ENCODE measurements at regions not wholly inside any gene's neighbourhood (a gene's known extent, or its start where the extent isn't known, plus 50 kb on each side); places are given as distances from the start of the nearest gene placed in this dataset.

DNA sequence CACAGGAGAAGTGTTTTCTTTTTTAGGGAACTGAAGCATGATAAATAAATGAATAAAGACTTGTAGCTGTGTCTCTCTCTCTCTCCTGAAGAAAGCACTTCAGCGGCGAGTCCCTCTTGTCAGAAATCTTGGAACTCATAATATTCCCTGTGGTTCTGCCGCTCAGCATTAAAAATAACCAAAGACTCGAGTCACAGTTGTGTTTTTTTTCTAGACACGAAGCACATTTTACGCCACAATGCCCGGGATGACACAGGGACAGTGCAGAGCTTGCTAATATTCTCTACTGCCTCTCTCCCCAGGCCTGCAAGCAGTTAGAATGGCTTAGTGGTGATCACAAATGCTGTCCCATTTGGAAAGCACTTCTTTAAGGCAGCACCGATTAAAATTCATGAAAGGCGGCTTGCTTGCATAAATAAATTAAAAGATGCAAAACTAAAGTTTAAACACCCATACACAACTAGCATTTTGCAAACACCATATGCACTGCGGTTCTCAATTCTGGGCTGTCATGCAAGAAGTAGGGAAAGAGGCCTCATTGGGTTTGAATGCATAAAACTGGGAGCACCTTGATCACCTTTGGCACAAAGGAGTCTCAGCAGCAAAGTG is 597.4 kb downstream of the SOX6 start:
- TF ChIP-seq EZH2 (IDR thresholded peaks at IDR 0.05; ENCODE audit: borderline replicate concordance, low read depth, low read length, poor library complexity, severe bottlenecking) = no peak
- TF ChIP-seq, protein P1, sequence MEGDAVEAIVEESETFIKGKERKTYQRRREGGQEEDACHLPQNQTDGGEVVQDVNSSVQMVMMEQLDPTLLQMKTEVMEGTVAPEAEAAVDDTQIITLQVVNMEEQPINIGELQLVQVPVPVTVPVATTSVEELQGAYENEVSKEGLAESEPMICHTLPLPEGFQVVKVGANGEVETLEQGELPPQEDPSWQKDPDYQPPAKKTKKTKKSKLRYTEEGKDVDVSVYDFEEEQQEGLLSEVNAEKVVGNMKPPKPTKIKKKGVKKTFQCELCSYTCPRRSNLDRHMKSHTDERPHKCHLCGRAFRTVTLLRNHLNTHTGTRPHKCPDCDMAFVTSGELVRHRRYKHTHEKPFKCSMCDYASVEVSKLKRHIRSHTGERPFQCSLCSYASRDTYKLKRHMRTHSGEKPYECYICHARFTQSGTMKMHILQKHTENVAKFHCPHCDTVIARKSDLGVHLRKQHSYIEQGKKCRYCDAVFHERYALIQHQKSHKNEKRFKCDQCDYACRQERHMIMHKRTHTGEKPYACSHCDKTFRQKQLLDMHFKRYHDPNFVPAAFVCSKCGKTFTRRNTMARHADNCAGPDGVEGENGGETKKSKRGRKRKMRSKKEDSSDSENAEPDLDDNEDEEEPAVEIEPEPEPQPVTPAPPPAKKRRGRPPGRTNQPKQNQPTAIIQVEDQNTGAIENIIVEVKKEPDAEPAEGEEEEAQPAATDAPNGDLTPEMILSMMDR (conservative IDR thresholded peaks at IDR 0.05; ENCODE audit: low read depth, low read length) = no peak
